OCI-LY1 (cell line): ENCODE measurements at regions not wholly inside any gene's neighbourhood (a gene's known extent, or its start where the extent isn't known, plus 50 kb on each side); places are given as distances from the start of the nearest gene placed in this dataset.

Source experiments
- CTCF ChIP-seq: fragments of 200-600 bp; sonication (generic), shearing (Covaris generic); IDR thresholded peaks from 2 replicates; pipeline ENCODE4 v1.5.1; 2017; ENCODE audit warnings: mild to moderate bottlenecking, antibody characterized with exemption, low read length, moderate library complexity, mixed read lengths
- EZH2 ChIP-seq: fragments of 200-600 bp; sonication (generic), shearing (Covaris generic); IDR thresholded peaks from 2 replicates; pipeline ENCODE4 v1.8.0; 2017; ENCODE audit warnings: borderline replicate concordance, mixed run types, mild to moderate bottlenecking, antibody characterized with exemption, low read length, moderate library complexity, mixed read lengths

- no peak for TF ChIP-seq EZH2
- TF ChIP-seq CTCF: no peak
Observed at GRCh38 chr1:228872080-228872479, 136.8 kb downstream of the RHOU start.
